HG02623 (cell line): ENCODE measurements at regions not wholly inside any gene's neighbourhood (a gene's known extent, or its start where the extent isn't known, plus 50 kb on each side); places are given as distances from the start of the nearest gene placed in this dataset.
"Not testable (repeated sequence)": the region's sequence is repeated elsewhere in the genome, so short reads cannot be mapped to it uniquely, and the experiment has no call there.

ENCODE experiments used
- ATAC-seq: cut with Tn5 transposase; IDR thresholded peaks from one replicate; pipeline ENCODE4 v1.9.1; 2021; ENCODE audit warnings: moderate library complexity; ENCODE audit not compliant: unreplicated experiment

- no peak for ATAC-seq
Measured at GRCh38 chr4:115678425-115678941, 565.1 kb upstream of the NDST4 start.

GRCh38 chr4:115675719-115676118 is 562.3 kb upstream of the NDST4 start:
- ATAC-seq = no peak

GRCh38 chr4:115674485-115674884 is 561.1 kb upstream of the NDST4 start:
- no peak for ATAC-seq

- no peak for ATAC-seq
Measured at GRCh38 chr4:115671581-115671980, 558.2 kb upstream of the NDST4 start.

- no peak for ATAC-seq
Measured at GRCh38 chr4:115670930-115671329, 557.5 kb upstream of the NDST4 start.

- ATAC-seq = no peak
Measured at GRCh38 chr4:115668396-115668795, 555.0 kb upstream of the NDST4 start.

- ATAC-seq = no peak
Measured at GRCh38 chr4:115664285-115664684, 550.9 kb upstream of the NDST4 start.

- ATAC-seq = no peak
Measured at GRCh38 chr4:115660465-115660864, 547.0 kb upstream of the NDST4 start.

- no peak for ATAC-seq
Measured at GRCh38 chr4:115657991-115658650, 544.7 kb upstream of the NDST4 start.

GRCh38 chr4:115655626-115656025 is 542.2 kb upstream of the NDST4 start:
- no peak for ATAC-seq

GRCh38 chr4:115648786-115649185 is 535.4 kb upstream of the NDST4 start:
- no peak for ATAC-seq

GRCh38 chr4:115629270-115629669 is 515.9 kb upstream of the NDST4 start:
- no peak for ATAC-seq

GRCh38 chr4:115609631-115610030 is 496.2 kb upstream of the NDST4 start:
- no peak for ATAC-seq

GRCh38 chr4:115607311-115607710 is 493.9 kb upstream of the NDST4 start:
- no peak for ATAC-seq

GRCh38 chr4:115596265-115597001 is 483.0 kb upstream of the NDST4 start:
- ATAC-seq = no peak

- no peak for ATAC-seq
Measured at GRCh38 chr4:115580901-115581300, 467.5 kb upstream of the NDST4 start.

GRCh38 chr4:115575851-115576250 is 462.4 kb upstream of the NDST4 start:
- ATAC-seq = no peak

- no peak for ATAC-seq
Measured at GRCh38 chr4:115562506-115562905, 449.1 kb upstream of the NDST4 start.

- no peak for ATAC-seq
Measured at GRCh38 chr4:115548123-115548522, 434.7 kb upstream of the NDST4 start.

- ATAC-seq = no peak
Measured at GRCh38 chr4:115537387-115537786, 424.0 kb upstream of the NDST4 start.

GRCh38 chr4:115529126-115529525 is 415.7 kb upstream of the NDST4 start:
- no peak for ATAC-seq

- not testable (repeated sequence) for ATAC-seq
Measured at GRCh38 chr4:115519476-115519875, 406.1 kb upstream of the NDST4 start.
